GM13977 (cell line): ENCODE measurements at regions not wholly inside any gene's neighbourhood (a gene's known extent, or its start where the extent isn't known, plus 50 kb on each side); places are given as distances from the start of the nearest gene placed in this dataset.
"Not testable (repeated sequence)": the region's sequence is repeated elsewhere in the genome, so short reads cannot be mapped to it uniquely, and the experiment has no call there.

Source experiments
- DNase-seq: peaks from one replicate; pipeline ENCODE4 v3.0.0; 2012; ENCODE audit warnings: low spot score
- in situ Hi-C: fragments of 300-500 bp; cut with MboI; formaldehyde crosslinking; loops from one replicate; pipeline ENCODE4 v1.12.0; 2022; ENCODE audit warnings: low sequenced_read_pairs, low pct_unique_long_range_greater_than_20kb, mixed read lengths, inconsistent platforms; ENCODE audit not compliant: unreplicated experiment
- TF ChIP-seq, protein P1 (sequence below): IDR thresholded peaks from 2 replicates; pipeline ENCODE4 v1.5.1; 2012; ENCODE audit warnings: mild to moderate bottlenecking, control low read depth; ENCODE audit not compliant: insufficient read depth; ENCODE audit errors: extremely low read depth, missing control alignments

DNA sequence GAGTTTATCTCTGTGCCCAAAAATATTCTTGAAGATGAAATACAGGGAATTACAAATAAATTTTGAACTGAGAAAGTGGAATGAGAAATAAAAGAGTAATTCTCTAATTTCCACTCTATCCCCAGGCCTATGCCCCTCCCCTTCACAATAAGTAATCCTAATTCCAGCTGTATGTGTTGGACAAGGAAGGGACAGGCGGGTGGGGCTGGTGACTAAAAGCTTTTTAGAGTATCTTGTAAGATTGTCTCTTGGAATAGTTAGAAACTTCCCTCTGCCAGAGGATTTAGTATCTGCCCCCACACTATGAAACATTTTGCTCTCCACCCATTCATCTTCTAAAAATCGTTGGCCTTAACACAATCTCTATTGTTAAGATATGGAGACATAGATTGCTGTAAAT is 199.2 kb downstream of the MBL2 start:
- in situ Hi-C loops: no loop called here
- DNase-seq: no peak
- TF ChIP-seq, protein P1, sequence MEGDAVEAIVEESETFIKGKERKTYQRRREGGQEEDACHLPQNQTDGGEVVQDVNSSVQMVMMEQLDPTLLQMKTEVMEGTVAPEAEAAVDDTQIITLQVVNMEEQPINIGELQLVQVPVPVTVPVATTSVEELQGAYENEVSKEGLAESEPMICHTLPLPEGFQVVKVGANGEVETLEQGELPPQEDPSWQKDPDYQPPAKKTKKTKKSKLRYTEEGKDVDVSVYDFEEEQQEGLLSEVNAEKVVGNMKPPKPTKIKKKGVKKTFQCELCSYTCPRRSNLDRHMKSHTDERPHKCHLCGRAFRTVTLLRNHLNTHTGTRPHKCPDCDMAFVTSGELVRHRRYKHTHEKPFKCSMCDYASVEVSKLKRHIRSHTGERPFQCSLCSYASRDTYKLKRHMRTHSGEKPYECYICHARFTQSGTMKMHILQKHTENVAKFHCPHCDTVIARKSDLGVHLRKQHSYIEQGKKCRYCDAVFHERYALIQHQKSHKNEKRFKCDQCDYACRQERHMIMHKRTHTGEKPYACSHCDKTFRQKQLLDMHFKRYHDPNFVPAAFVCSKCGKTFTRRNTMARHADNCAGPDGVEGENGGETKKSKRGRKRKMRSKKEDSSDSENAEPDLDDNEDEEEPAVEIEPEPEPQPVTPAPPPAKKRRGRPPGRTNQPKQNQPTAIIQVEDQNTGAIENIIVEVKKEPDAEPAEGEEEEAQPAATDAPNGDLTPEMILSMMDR: no peak

DNA sequence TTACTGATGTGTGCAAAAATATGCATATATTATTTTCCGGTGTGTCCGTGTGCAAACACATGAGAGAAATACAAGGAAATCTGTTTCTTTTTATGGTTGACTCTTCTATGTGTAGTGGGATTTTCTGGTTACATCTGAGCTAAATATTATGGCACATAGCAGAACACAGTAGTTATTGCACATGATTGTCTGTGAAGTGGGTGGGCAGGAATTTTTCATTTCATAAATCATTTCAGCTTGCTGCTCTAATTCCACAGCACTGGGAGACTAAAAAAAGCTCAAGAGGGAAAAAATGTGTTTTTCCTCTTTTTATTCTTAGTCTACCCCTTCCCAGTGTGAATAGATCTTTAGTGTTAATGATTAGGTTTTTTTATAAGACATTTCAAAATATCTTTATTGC is 197.9 kb downstream of the MBL2 start:
- TF ChIP-seq, protein P1: no peak
- in situ Hi-C loops: loop anchor here (25.0 kb wide), 1 partner anchor 262 kb away; the partner anchor contains the start of gene DKK1
- no peak for DNase-seq

DNA sequence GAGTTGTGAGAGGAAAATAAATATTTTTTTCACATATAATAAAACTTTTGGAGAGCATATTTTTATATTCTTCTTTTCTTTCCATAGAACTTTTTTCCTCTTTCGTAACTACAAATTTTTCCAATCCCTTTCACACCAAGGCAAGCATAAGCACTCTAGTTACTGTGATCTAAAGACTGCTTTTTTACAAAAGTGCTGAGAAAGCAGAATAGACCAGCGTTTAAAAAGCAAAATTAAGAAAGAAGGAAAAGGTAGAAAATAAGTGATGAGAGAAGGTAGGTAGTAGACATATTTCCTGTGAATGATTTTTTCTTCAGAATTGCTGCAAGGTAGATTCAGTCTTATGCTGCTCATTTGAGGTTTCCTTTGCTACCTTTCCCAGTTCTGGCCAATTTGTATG is 195.5 kb downstream of the MBL2 start:
- TF ChIP-seq, protein P1: no peak
- no peak for DNase-seq
- in situ Hi-C loops: loop anchor here (25.0 kb wide), 1 partner anchor 265 kb away; the partner anchor contains the start of gene DKK1

DNA sequence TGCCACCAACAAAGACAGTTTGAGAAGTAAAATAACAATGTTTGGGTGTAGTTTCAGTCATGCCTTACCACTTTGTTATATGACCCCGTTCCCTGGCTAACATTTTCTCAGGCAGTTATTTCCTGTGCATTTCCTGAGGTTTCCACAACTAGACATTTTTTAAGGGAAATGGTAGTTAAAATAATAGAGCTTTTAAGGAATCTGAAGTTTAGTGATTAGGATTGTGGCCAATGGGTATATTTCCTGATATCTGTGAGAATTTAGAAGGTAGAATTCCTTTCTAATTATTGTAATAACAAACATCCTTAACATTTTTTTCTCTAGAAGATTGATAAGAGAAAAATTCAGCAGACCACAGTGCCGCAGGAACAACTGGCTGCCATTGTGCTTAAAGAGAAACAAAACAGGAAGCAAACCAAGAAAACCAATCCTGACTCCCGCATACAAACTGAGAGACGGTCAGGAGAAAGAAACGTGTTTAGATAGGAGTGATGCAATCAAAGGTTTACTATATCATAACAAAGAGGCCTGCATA is 193.6 kb downstream of the MBL2 start:
- TF ChIP-seq, protein P1: no peak
- in situ Hi-C loops: loop anchor here (25.0 kb wide), 1 partner anchor 267 kb away; the partner anchor contains the start of gene DKK1
- no peak for DNase-seq

DNA sequence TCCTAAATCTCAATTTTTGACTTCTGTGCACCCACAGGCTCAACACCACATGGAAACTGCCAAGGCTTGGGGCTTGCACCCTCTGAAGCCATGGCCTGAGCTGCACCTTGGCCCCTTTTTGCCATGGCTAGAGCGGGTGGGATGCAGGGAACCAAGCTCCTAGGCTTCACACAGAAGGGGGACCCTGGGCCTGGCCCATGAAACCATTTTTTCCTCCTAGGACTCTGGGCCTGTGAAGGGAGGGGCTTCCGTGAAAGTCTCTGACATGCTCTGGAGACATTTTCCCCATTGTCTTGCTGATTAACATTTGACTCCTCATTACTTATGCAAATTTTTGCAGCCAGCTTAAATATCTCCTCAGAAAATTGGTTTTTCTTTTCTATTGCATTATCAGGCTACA is 190.9 kb downstream of the MBL2 start:
- in situ Hi-C loops: loop anchor here (25.0 kb wide), 1 partner anchor 269 kb away; the partner anchor contains the start of gene DKK1
- DNase-seq: not testable (repeated sequence)

DNA sequence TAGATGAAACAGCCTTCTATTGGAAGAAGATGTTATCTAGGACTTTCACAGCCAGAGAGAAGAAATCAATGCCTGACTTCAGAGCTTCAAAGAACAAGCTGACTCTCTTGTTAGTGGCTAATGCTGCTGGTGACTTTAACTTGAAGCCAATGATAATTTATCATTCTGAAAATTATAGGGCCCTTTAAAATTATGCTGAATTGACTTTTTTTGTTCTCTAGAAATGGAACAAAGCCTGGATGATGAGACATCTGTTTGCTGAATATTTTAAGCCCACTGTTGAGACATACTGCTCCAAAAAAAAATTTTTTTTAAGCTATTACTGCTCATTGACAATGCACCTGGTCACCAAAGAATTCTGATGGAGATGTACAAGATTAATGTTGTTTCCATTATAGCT is 189.2 kb downstream of the MBL2 start:
- no peak for DNase-seq
- TF ChIP-seq, protein P1: no peak
- in situ Hi-C loops: loop anchor here (25.0 kb wide), 1 partner anchor 271 kb away; the partner anchor contains the start of gene DKK1

DNA sequence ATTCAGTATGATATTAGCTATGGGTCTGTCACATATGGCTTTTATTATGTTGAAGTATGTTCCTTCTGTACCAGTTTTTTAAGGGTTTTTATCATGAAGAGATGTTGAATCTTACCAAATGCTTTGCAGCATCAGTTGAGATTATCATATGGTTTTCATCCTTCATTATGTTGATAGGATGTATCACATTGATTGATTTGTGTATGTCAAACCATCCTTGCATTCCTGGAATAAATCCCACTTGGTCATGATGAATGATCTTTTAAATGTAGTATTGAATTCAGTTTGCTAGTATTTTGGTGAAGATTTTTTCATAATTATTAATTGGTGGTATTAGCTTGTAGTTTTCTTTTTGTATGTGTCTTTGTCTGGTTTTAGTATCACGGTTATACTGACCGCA is 185.9 kb downstream of the MBL2 start:
- TF ChIP-seq, protein P1: no peak
- in situ Hi-C loops: loop anchor here (25.0 kb wide), 1 partner anchor 274 kb away; the partner anchor contains the start of gene DKK1
- DNase-seq: no peak
